ENCODE measurements at regions not wholly inside any gene's neighbourhood (a gene's known extent, or its start where the extent isn't known, plus 50 kb on each side); places are given as distances from the start of the nearest gene placed in this dataset.

DNA sequence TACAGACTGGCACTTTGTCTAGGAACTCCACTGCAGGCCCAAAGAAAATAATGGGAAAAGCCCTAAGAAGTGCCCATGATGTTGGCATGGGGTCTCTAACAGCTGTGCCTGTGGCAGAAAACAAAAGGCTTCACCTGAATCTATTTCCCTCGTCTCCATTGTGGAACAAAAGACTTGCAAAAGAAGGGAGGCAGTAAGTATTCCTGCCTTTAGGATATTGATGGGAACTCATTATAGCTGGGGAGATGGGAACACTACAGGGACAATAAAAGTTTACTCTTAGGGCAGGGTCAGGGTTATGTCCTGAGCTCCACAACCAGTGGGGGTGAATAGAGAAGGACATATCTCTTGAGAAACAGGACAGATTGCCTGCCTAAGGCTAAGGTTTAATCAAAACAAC, 930.6 kb upstream of the EPHA6 start:
- Histone ChIP-seq H3K27me3 (replicated peaks; ENCODE audit: insufficient read depth) (no peaks in the 10 kb centered on the region), H3K4me1 (ENCODE audit: control insufficient read depth in 1 of 2, low read depth in 2 of 2) (no peaks in the 10 kb centered on the region), H3K4me3 (no peak overlapping the region), H3K9me3 (no peaks in the 10 kb centered on the region), H3K27ac (no peak overlapping the region), H3K36me3 (no peaks in the 10 kb centered on the region)
- TF ChIP-seq CTCF (IDR thresholded peaks at IDR 0.05) = no peak
- ATAC-seq (ENCODE audit: insufficient number of reproducible peaks, low FRiP score, low read depth) = no peak
- DNase-seq (ENCODE audit: low spot score) = no peak

DNA sequence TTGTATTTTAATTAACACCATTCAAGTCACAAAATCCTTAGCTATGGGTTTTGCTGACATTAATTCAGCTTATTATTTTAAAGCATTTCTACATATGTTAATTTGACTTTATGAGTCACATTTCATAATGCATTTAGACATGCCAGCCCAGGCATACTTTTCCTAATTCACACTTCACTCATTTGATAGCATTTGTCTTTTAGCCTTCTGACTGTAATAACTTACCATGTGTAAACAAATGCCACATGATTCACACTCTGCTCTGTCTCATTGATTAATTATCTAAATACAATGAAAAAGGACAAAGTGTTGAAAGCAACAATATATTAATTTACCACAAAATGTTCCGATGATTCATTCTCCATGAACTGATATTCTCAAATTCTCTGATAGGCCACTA, 927.8 kb upstream of the EPHA6 start:
- Histone ChIP-seq H3K27me3 (replicated peaks; ENCODE audit: insufficient read depth) (no peaks in the 10 kb centered on the region), H3K4me3 (no peak overlapping the region), H3K27ac (no peak overlapping the region), H3K9me3 (no peaks in the 10 kb centered on the region), H3K4me1 (ENCODE audit: control insufficient read depth in 1 of 2, low read depth in 2 of 2) (no peaks in the 10 kb centered on the region), H3K36me3 (no peaks in the 10 kb centered on the region)
- DNase-seq (ENCODE audit: low spot score) (no peak), ATAC-seq (ENCODE audit: insufficient number of reproducible peaks, low FRiP score, low read depth) (no peak)
- TF ChIP-seq CTCF (IDR thresholded peaks at IDR 0.05) = no peak

DNA sequence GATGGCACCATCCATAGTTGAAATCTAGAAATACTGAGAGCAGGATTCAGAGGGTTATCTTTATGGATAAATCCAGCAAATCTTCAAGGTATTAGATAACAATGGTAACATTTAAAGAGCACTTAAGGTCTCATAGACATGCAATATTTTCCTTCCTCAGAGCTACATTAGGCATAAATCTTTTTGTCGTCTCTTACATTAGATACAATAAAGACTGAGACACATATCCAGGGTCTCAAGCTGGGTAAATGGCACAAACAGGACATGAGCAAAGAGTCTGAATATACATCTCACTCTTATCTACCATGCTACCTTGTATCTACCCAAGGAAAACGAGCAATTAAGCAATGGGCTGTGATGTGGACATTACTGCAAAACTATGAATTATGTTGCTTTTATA, 927.3 kb upstream of the EPHA6 start:
- DNase-seq (ENCODE audit: low spot score) = no peak
- TF ChIP-seq CTCF (IDR thresholded peaks at IDR 0.05) = no peak
- H3K4me1 ChIP-seq (ENCODE audit: control insufficient read depth in 1 of 2, low read depth in 2 of 2) = no peaks in the 10 kb centered on the region
- no peak overlapping the region for H3K27ac ChIP-seq
- H3K4me3 ChIP-seq = no peak overlapping the region
- no peaks in the 10 kb centered on the region for H3K9me3 ChIP-seq
- no peak for ATAC-seq (ENCODE audit: insufficient number of reproducible peaks, low FRiP score, low read depth)
- H3K36me3 ChIP-seq = no peaks in the 10 kb centered on the region
- no peaks in the 10 kb centered on the region for H3K27me3 ChIP-seq (replicated peaks; ENCODE audit: insufficient read depth)

GRCh38 chr3:95894820-95895219, 919.6 kb upstream of the EPHA6 start:
- no peak for DNase-seq (ENCODE audit: low spot score)
- no peak for ATAC-seq (ENCODE audit: insufficient number of reproducible peaks, low FRiP score, low read depth)
- Histone ChIP-seq H3K27me3 (replicated peaks; ENCODE audit: insufficient read depth) (no peaks in the 10 kb centered on the region), H3K36me3 (no peaks in the 10 kb centered on the region), H3K4me1 (ENCODE audit: control insufficient read depth in 1 of 2, low read depth in 2 of 2) (no peaks in the 10 kb centered on the region), H3K27ac (no peak overlapping the region), H3K4me3 (no peak overlapping the region), H3K9me3 (no peaks in the 10 kb centered on the region)
- no peak for TF ChIP-seq CTCF (IDR thresholded peaks at IDR 0.05)

DNA sequence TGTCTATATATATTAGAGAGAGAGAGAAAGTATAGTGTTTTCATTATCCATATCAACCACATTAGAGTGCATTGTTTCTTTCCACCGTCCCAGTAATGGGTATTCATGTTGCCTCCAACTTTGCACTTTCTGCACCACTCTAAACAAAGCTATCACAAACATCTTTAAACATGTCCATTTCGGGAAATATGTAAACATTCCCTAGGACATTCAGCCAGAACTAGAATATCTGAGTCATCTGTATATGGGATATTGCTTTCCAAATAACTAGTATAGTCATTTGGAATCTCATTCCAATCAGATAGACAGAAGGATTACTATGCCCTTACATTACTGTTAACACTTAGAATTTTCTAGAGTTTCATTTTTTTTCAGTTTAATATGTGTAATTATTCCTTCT, 914.9 kb upstream of the EPHA6 start:
- H3K36me3 ChIP-seq = no peaks in the 10 kb centered on the region
- ATAC-seq (ENCODE audit: insufficient number of reproducible peaks, low FRiP score, low read depth) (no peak), DNase-seq (ENCODE audit: low spot score) (no peak)
- H3K4me3 ChIP-seq = no peak overlapping the region
- TF ChIP-seq CTCF (IDR thresholded peaks at IDR 0.05) = no peak
- no peaks in the 10 kb centered on the region for H3K9me3 ChIP-seq
- H3K4me1 ChIP-seq (ENCODE audit: control insufficient read depth in 1 of 2, low read depth in 2 of 2) = no peaks in the 10 kb centered on the region
- no peak overlapping the region for H3K27ac ChIP-seq
- H3K27me3 ChIP-seq (replicated peaks; ENCODE audit: insufficient read depth) = no peaks in the 10 kb centered on the region
